ENCODE measurements at regions not wholly inside any gene's neighbourhood (a gene's known extent, or its start where the extent isn't known, plus 50 kb on each side); places are given as distances from the start of the nearest gene placed in this dataset.

GRCh38 chr20:4556781-4557180 is 129.5 kb upstream of the PRNP start:
- TF ChIP-seq, protein P1, sequence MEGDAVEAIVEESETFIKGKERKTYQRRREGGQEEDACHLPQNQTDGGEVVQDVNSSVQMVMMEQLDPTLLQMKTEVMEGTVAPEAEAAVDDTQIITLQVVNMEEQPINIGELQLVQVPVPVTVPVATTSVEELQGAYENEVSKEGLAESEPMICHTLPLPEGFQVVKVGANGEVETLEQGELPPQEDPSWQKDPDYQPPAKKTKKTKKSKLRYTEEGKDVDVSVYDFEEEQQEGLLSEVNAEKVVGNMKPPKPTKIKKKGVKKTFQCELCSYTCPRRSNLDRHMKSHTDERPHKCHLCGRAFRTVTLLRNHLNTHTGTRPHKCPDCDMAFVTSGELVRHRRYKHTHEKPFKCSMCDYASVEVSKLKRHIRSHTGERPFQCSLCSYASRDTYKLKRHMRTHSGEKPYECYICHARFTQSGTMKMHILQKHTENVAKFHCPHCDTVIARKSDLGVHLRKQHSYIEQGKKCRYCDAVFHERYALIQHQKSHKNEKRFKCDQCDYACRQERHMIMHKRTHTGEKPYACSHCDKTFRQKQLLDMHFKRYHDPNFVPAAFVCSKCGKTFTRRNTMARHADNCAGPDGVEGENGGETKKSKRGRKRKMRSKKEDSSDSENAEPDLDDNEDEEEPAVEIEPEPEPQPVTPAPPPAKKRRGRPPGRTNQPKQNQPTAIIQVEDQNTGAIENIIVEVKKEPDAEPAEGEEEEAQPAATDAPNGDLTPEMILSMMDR (conservative IDR thresholded peaks at IDR 0.05; ENCODE audit: low read length) = no peak
- TF ChIP-seq EZH2phosphoT487 (IDR thresholded peaks at IDR 0.05; ENCODE audit: borderline replicate concordance, low read depth, low read length) = no peak
